ENCODE measurements at regions not wholly inside any gene's neighbourhood (a gene's known extent, or its start where the extent isn't known, plus 50 kb on each side); places are given as distances from the start of the nearest gene placed in this dataset.
"Not testable (repeated sequence)": the region's sequence is repeated elsewhere in the genome, so short reads cannot be mapped to it uniquely, and the experiment has no call there.

- Histone ChIP-seq H3K4me1 (no peaks in the 10 kb centered on the region), H3K4me3 (no peak overlapping the region), H3K27me3 (no peaks in the 10 kb centered on the region), H3K9me3 (replicated peaks) (no peaks in the 10 kb centered on the region), H3K27ac (no peak overlapping the region), H3K36me3 (no peaks in the 10 kb centered on the region)
- DNase-seq, result no peak
Measured at GRCh38 chr6:80922916-80923455, 816.5 kb downstream of the BCKDHB start.

- H3K4me3 ChIP-seq, result no peak overlapping the region
Measured at GRCh38 chr6:80921861-80922460, 815.5 kb downstream of the BCKDHB start.

GRCh38 chr6:80907831-80908230, 801.4 kb downstream of the BCKDHB start:
- Histone ChIP-seq H3K27ac (no peak overlapping the region), H3K4me1 (no peaks in the 10 kb centered on the region), H3K9me3 (replicated peaks) (no peaks in the 10 kb centered on the region), H3K4me3 (no peak overlapping the region), H3K36me3 (no peaks in the 10 kb centered on the region), H3K27me3 (no peaks in the 10 kb centered on the region)
- DNase-seq, result no peak

More at GRCh38 chr6:80921861-80922460, 815.5 kb downstream of the BCKDHB start:
- Histone ChIP-seq H3K27me3 (no peaks in the 10 kb centered on the region), H3K27ac (no peak overlapping the region), H3K9me3 (replicated peaks) (no peaks in the 10 kb centered on the region), H3K4me1 (no peaks in the 10 kb centered on the region), H3K36me3 (no peaks in the 10 kb centered on the region)
- no peak for DNase-seq

GRCh38 chr6:80903711-80904110, 797.2 kb downstream of the BCKDHB start:
- no peak for DNase-seq
- H3K9me3 ChIP-seq (replicated peaks), result no peaks in the 10 kb centered on the region

GRCh38 chr6:80886475-80886874, 780.0 kb downstream of the BCKDHB start:
- Histone ChIP-seq H3K27me3 (no peaks in the 10 kb centered on the region), H3K4me1 (no peaks in the 10 kb centered on the region), H3K4me3 (no peak overlapping the region), H3K27ac (no peak overlapping the region), H3K9me3 (replicated peaks) (no peaks in the 10 kb centered on the region), H3K36me3 (no peaks in the 10 kb centered on the region)
- no peak for DNase-seq

More at GRCh38 chr6:80903711-80904110, 797.2 kb downstream of the BCKDHB start:
- Histone ChIP-seq H3K4me1 (no peaks in the 10 kb centered on the region), H3K36me3 (no peaks in the 10 kb centered on the region), H3K4me3 (no peak overlapping the region), H3K27me3 (no peaks in the 10 kb centered on the region), H3K27ac (no peak overlapping the region)

GRCh38 chr6:80872951-80873308, 766.5 kb downstream of the BCKDHB start:
- no peaks in the 10 kb centered on the region for H3K36me3 ChIP-seq
- H3K9me3 ChIP-seq (replicated peaks), result no peaks in the 10 kb centered on the region
- no peaks in the 10 kb centered on the region for H3K4me1 ChIP-seq
- DNase-seq, result no peak
- H3K4me3 ChIP-seq, result no peak overlapping the region
- no peaks in the 10 kb centered on the region for H3K27me3 ChIP-seq
- H3K27ac ChIP-seq, result no peak overlapping the region

GRCh38 chr6:80872199-80872950, 765.9 kb downstream of the BCKDHB start:
- no peak overlapping the region for H3K27ac ChIP-seq
- no peaks in the 10 kb centered on the region for H3K27me3 ChIP-seq
- DNase-seq, result no peak
- H3K9me3 ChIP-seq (replicated peaks), result no peaks in the 10 kb centered on the region
- H3K4me1 ChIP-seq, result no peaks in the 10 kb centered on the region
- H3K36me3 ChIP-seq, result no peaks in the 10 kb centered on the region
- no peak overlapping the region for H3K4me3 ChIP-seq

- DNase-seq, result no peak
- H3K36me3 ChIP-seq, result no peaks in the 10 kb centered on the region
- H3K27ac ChIP-seq, result no peak overlapping the region
- no peak overlapping the region for H3K4me3 ChIP-seq
- no peaks in the 10 kb centered on the region for H3K9me3 ChIP-seq (replicated peaks)
- no peaks in the 10 kb centered on the region for H3K27me3 ChIP-seq
- H3K4me1 ChIP-seq, result no peaks in the 10 kb centered on the region
Measured at GRCh38 chr6:80862756-80863155, 756.3 kb downstream of the BCKDHB start.

- Histone ChIP-seq H3K9me3 (replicated peaks) (no peaks in the 10 kb centered on the region), H3K36me3 (no peaks in the 10 kb centered on the region), H3K27ac (no peak overlapping the region), H3K4me3 (no peak overlapping the region), H3K4me1 (no peaks in the 10 kb centered on the region), H3K27me3 (no peaks in the 10 kb centered on the region)
- no peak for DNase-seq
Measured at GRCh38 chr6:80860107-80860506, 753.6 kb downstream of the BCKDHB start.

GRCh38 chr6:80847973-80848372, 741.5 kb downstream of the BCKDHB start:
- not testable (repeated sequence) for H3K27ac ChIP-seq; H3K4me3 ChIP-seq; H3K27me3 ChIP-seq; H3K9me3 ChIP-seq (replicated peaks); H3K36me3 ChIP-seq; DNase-seq; H3K4me1 ChIP-seq

- DNase-seq, result no peak
- Histone ChIP-seq H3K4me3 (no peak overlapping the region), H3K27ac (no peak overlapping the region), H3K27me3 (no peaks in the 10 kb centered on the region), H3K4me1 (no peaks in the 10 kb centered on the region), H3K9me3 (replicated peaks) (no peaks in the 10 kb centered on the region), H3K36me3 (no peaks in the 10 kb centered on the region)
Measured at GRCh38 chr6:80832337-80832736, 725.9 kb downstream of the BCKDHB start.

- no peaks in the 10 kb centered on the region for H3K9me3 ChIP-seq (replicated peaks)
- no peaks in the 10 kb centered on the region for H3K36me3 ChIP-seq
- no peaks in the 10 kb centered on the region for H3K27me3 ChIP-seq
- no peak overlapping the region for H3K4me3 ChIP-seq
- H3K27ac ChIP-seq, result no peak overlapping the region
- no peak for DNase-seq
- H3K4me1 ChIP-seq, result no peaks in the 10 kb centered on the region
Measured at GRCh38 chr6:80793411-80793810, 686.9 kb downstream of the BCKDHB start.

GRCh38 chr6:80792151-80792550, 685.7 kb downstream of the BCKDHB start:
- H3K27me3 ChIP-seq, result no peaks in the 10 kb centered on the region
- H3K27ac ChIP-seq, result no peak overlapping the region
- H3K36me3 ChIP-seq, result no peaks in the 10 kb centered on the region
- DNase-seq, result no peak
- no peaks in the 10 kb centered on the region for H3K4me1 ChIP-seq
- H3K9me3 ChIP-seq (replicated peaks), result no peaks in the 10 kb centered on the region
- no peak overlapping the region for H3K4me3 ChIP-seq

- DNase-seq, result no peak
- H3K4me3 ChIP-seq, result no peak overlapping the region
- H3K36me3 ChIP-seq, result no peaks in the 10 kb centered on the region
- H3K27me3 ChIP-seq, result no peaks in the 10 kb centered on the region
- H3K9me3 ChIP-seq (replicated peaks), result no peaks in the 10 kb centered on the region
- H3K27ac ChIP-seq, result no peak overlapping the region
- no peaks in the 10 kb centered on the region for H3K4me1 ChIP-seq
Measured at GRCh38 chr6:80789912-80790570, 683.6 kb downstream of the BCKDHB start.

- not testable (repeated sequence) for H3K27me3 ChIP-seq, H3K4me3 ChIP-seq, DNase-seq
Measured at GRCh38 chr6:80783271-80783670, 676.8 kb downstream of the BCKDHB start.

More at GRCh38 chr6:80783271-80783670, 676.8 kb downstream of the BCKDHB start:
- H3K9me3 ChIP-seq (replicated peaks); H3K4me1 ChIP-seq; H3K36me3 ChIP-seq; H3K27ac ChIP-seq: not testable (repeated sequence)
